HFF-Myc (cell line): ENCODE measurements at regions not wholly inside any gene's neighbourhood (a gene's known extent, or its start where the extent isn't known, plus 50 kb on each side); places are given as distances from the start of the nearest gene placed in this dataset.
"Not testable (repeated sequence)": the region's sequence is repeated elsewhere in the genome, so short reads cannot be mapped to it uniquely, and the experiment has no call there.

Experiments
- DNase-seq: peaks from one replicate; pipeline ENCODE4 v3.0.0-alpha.2; 2011; ENCODE audit warnings: low read depth; ENCODE audit errors: extremely low read depth
- H3K4me3 ChIP-seq: replicated peaks from 2 replicates; pipeline ENCODE4 v1.5.1; 2011; ENCODE audit warnings: low read depth, mild to moderate bottlenecking, control low read depth, low read length
- CTCF ChIP-seq: IDR thresholded peaks from 2 replicates; pipeline ENCODE4 v1.5.1; 2012; ENCODE audit warnings: mild to moderate bottlenecking, low read depth, low read length, control low read depth; ENCODE audit errors: missing control alignments

GRCh38 chr21:25179116-25179515, 428.2 kb downstream of the MRPL39 start:
- no peak for DNase-seq

GRCh38 chr21:25176637-25177412, 430.5 kb downstream of the MRPL39 start:
- no peak overlapping the region for H3K4me3 ChIP-seq
- TF ChIP-seq CTCF, result no peak
- DNase-seq, result no peak

More at GRCh38 chr21:25179116-25179515, 428.2 kb downstream of the MRPL39 start:
- no peak overlapping the region for H3K4me3 ChIP-seq
- TF ChIP-seq CTCF, result no peak

GRCh38 chr21:25175938-25176337, 431.3 kb downstream of the MRPL39 start:
- no peak for TF ChIP-seq CTCF
- DNase-seq, result no peak
- no peak overlapping the region for H3K4me3 ChIP-seq

GRCh38 chr21:25171438-25171837, 435.8 kb downstream of the MRPL39 start:
- no peak for DNase-seq
- no peak for TF ChIP-seq CTCF
- no peak overlapping the region for H3K4me3 ChIP-seq

GRCh38 chr21:25170681-25171080, 436.6 kb downstream of the MRPL39 start:
- no peak for TF ChIP-seq CTCF
- no peak for DNase-seq
- no peak overlapping the region for H3K4me3 ChIP-seq

- no peak for DNase-seq
- no peak for TF ChIP-seq CTCF
- H3K4me3 ChIP-seq, result no peak overlapping the region
These were observed 437.9 kb downstream of the MRPL39 start for GRCh38 chr21:25169370-25169769.

GRCh38 chr21:25166904-25167303, 440.4 kb downstream of the MRPL39 start:
- H3K4me3 ChIP-seq, DNase-seq: not testable (repeated sequence)
